ENCODE measurements at regions not wholly inside any gene's neighbourhood (a gene's known extent, or its start where the extent isn't known, plus 50 kb on each side); places are given as distances from the start of the nearest gene placed in this dataset.

- TF ChIP-seq, protein P1, sequence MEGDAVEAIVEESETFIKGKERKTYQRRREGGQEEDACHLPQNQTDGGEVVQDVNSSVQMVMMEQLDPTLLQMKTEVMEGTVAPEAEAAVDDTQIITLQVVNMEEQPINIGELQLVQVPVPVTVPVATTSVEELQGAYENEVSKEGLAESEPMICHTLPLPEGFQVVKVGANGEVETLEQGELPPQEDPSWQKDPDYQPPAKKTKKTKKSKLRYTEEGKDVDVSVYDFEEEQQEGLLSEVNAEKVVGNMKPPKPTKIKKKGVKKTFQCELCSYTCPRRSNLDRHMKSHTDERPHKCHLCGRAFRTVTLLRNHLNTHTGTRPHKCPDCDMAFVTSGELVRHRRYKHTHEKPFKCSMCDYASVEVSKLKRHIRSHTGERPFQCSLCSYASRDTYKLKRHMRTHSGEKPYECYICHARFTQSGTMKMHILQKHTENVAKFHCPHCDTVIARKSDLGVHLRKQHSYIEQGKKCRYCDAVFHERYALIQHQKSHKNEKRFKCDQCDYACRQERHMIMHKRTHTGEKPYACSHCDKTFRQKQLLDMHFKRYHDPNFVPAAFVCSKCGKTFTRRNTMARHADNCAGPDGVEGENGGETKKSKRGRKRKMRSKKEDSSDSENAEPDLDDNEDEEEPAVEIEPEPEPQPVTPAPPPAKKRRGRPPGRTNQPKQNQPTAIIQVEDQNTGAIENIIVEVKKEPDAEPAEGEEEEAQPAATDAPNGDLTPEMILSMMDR (IDR thresholded peaks at IDR 0.05), result no peak
- no peak for TF ChIP-seq POLR2A (IDR thresholded peaks at IDR 0.05)
These were observed 328.4 kb upstream of the SLC10A2 start for GRCh38 chr13:103394618-103395017.

Data from right lobe of liver (tissue), 4 donors.